GM18867 (cell line): ENCODE measurements at regions not wholly inside any gene's neighbourhood (a gene's known extent, or its start where the extent isn't known, plus 50 kb on each side); places are given as distances from the start of the nearest gene placed in this dataset.

Experiments
- ATAC-seq: cut with Tn5 transposase; IDR thresholded peaks from one replicate; pipeline ENCODE4 v1.9.1; 2021; ENCODE audit warnings: mild to moderate bottlenecking, moderate library complexity; ENCODE audit not compliant: unreplicated experiment

DNA sequence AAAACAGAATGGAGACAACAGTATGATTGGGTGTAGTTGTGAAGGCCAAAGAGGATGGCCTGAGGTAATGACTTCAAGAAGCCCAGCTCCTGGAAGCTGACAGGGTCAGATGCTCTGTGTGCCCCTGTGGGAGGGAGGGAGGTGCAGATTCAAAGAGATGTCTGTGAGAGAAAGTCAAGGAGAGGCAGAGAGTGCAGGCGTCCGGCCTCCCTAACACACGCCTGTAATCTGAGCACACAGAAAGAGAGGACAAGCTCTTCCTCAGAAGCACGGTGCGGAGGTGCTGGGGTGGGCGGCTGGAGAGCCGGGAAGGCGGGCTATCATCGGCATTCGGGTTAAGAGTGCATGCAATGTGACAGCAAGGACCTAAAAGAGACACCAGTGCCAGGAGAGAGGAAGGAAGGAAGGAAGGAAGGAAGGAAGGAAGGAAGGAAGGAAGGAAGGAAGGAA, 238.2 kb upstream of the HES1 start:
- ATAC-seq = no peak

DNA sequence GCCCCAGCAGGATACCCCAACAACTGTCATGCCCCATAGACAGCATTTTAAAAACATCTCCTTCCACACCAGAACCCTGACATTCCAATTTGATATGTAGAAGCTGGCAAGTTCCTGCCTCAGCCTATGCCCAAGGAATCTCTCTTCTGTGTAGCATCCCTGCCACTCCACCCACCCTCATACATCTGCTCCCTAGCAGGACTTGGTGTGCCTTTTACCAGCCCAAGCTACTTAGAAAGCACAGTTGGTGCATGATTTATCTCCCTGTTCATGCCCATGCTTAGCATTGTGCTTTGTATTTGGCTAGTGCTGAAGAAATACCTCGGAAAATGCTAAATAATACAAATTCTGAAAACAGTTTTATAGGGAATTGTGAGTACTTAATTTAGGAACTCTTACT, 236.9 kb upstream of the HES1 start:
- no peak for ATAC-seq

DNA sequence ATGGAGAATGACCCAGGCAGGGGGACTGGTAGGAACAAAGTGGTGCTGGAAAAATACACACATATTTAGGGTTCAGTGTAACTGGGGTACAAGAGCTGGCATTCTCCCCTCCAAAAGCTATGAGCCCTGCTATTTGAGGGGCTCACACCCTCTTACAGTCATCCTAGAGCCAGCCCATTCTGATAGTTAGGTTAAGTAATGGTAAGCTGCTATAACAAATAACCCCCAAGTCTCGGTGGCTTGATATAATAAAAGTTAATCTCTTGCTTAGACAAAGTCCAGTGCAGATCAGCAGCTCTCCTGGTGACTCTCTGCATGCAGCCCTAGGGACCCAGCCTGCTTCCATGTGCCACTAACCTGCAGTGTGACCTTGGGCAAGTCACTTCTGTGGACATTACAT, 234.9 kb upstream of the HES1 start:
- no peak for ATAC-seq

DNA sequence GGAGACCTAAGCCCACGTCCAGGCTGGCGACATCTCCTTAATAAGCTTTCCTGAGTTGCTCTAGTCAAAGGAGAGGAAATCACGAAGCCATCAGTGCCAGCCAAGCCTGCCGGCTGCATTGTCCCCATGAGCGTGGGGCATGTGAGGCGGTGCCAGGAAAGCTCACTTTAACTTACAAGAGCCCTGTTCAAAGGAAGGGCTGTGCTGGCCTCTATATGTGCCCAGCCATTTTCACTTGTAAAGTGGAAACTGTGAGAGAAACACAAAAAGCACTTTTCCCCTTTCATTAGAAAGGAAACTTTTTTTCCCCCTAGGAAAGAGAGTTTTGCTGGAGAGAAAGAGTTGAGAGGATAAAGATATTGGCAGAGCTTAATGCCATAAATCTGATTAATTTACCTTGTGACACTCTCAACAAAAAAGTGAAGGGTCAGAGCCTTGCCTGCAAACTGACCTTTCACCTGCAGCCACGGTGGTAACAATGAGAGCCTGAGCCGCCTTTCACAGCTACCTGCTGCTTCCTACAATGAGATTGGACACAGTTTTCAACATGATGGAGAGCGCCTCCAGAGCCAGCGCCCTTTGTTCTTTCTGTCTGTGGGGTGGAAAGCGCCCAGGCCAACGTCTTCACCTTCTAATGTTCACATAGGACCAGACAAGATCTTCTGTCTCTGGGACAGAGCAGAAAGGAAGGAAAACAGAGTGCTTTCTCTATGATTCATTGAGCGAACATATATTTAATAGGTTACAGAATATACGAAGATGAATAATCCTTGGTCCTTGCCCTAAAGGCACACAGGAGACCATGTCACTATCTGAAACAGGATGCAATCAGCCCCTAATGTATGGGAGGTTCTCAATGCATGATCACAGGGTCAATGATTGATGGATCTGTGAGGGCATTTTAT, 233.1 kb upstream of the HES1 start:
- ATAC-seq = no peak

DNA sequence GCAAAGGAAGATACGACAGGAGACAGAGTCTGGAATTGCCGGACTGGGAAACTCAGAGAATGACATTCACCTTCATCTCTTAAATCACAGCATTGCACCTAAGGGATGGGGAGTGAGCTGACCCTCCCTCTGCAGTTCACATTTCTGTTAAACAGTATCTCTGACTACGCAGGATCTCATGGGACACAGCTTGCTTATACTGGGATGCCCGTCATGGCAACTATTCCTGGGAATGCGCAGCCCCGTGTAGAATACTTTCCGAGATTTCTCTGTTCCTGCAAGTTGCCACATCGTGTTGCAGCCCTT, 232.5 kb upstream of the HES1 start:
- ATAC-seq = no peak

DNA sequence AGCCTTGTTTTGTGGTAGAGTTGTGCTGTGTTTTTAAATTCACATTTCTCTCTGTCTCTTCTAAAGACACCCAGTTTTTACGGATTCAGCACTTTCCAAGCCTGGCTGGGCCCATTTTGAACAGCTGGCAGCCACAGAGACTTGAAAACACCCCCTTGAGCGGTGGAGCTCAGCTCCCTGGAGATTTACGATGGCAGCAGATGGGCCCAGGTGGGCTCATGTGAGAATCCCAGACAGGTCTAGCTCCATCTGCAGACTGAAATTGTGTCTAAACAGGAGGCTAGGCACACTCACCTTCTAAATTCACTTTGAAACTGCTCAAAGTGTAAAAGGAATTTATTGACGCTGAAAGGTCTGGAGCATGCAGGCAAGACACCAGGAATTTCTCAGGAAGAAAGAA, 232.0 kb upstream of the HES1 start:
- ATAC-seq = no peak

DNA sequence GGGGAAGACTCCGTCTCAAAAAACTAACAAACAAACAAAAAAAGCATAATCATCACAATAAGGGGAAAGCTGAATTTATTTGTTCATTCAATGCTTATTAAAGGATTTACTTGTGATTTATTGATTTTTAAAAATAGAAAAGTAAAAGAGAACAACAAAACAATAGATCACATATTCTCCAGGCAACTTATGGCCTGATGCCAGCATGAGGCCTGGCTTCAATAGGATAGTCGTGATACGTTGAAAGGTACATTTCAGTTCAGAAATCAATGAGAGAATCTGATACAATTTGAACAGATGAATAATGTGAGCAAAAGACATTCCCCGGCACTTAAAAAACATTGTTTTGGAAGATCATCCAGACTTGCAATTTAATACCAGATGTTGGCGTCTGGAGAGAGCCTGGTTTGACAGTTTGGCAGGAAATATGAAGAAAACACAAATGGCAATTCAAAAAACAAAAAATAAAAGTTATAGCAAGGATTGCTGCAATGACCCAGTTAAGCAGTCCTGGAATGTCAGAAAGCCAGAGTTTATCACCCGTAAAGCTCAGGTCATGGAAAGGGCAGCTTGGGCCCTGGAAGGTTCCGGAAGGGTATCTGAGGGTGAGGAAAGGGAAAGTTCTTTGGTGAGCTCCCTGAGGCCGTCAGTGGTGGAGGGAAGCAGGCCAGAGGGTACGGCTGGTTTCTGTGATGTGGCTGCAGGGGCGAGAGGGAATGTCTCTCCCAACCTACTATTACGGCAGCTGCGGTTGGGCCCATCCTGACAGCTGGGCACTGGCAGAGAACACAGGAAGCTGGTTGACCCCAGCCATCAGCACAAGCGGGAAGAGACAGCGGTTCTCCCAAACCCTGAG, 230.2 kb upstream of the HES1 start:
- ATAC-seq = no peak

DNA sequence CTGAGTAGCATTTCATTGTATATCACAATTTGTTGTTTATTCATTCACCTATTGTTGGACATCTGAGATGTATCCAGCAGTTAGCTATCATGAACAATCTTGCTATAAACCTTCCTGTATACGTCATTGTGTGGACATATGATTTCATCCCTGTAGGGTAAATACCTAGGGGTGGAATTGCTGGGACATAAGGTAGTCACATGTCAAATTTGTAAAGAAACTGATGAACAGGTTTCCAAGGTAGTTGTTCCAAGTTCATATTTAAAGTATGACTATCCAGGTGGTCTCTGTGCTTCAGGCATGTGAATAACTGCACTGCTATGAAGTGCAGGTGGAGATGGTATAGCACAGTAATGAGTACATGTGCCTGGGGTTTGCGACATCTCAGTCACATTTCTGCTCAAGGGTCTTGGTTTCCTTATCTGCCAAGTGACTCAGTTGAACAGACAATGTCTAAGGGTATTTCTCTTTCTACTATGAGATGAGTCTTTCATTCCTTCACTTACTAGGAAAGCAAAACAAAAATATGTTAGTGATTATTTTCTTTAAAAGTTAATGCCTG, 229.0 kb upstream of the HES1 start:
- ATAC-seq = no peak

DNA sequence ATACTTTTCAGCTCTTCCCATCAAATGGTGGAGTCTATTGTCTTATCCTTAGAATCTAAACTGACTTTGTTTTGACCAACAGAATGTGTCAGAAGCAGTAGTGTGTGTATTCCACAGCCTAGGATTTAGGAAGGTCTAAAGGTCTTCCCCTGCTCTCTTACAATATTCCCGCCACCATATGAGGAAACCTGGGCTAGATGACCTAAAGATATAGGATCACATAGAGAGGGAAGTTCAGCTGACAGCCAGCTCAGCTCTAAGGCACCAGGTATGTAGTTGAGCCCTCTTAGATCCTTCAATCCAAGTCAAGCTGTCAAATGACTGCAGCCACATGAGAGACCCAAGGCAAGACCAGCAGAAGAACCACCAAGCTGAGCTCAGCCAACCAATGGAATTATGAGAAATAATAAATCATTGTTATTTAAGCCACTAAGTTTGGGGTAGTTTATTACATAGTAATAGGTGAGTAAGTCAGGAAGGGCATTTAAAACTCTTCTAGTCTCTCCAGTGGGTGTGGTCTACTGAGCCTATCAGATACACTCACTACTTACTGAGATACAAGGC, 227.7 kb upstream of the HES1 start:
- no peak for ATAC-seq

DNA sequence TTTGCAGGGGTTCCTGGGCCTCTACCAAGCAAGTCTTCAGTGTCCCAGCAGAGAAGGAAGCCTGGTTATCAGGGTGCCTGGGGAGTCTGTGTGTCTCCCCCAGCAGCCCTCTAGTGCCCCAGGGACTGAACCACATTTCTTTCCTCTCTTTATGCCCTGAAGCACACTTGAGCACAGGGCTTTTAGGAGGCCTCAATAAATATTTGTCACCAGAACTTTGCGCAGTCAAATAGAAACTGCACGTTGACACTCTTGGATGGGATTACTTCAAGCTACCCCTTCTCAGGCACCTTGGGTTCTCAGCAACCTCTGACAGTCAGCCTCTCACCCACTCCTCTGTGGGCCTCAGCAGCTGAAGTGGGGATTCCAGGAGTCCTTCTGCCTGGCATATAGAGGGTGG, 226.6 kb upstream of the HES1 start:
- ATAC-seq = peak; percentile 83

DNA sequence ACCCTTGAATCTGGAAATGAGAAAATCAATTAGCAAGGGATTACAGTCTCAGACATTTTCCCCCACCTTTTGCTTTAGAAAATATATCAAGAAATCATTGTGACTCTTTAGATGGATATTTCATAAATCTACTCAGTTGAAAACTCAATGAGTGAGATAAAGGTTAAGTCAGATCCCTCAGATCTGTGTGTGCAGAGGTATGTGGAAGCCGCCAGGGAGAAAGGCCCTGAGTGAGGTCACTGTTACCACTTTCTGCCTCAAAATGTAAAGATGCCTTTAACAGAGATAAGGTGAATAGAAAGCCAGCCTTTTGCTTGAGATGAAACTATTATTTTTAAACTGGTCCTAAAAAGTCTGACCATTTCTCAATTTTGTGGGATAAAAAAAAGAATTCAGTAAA, 225.6 kb upstream of the HES1 start:
- ATAC-seq = no peak

DNA sequence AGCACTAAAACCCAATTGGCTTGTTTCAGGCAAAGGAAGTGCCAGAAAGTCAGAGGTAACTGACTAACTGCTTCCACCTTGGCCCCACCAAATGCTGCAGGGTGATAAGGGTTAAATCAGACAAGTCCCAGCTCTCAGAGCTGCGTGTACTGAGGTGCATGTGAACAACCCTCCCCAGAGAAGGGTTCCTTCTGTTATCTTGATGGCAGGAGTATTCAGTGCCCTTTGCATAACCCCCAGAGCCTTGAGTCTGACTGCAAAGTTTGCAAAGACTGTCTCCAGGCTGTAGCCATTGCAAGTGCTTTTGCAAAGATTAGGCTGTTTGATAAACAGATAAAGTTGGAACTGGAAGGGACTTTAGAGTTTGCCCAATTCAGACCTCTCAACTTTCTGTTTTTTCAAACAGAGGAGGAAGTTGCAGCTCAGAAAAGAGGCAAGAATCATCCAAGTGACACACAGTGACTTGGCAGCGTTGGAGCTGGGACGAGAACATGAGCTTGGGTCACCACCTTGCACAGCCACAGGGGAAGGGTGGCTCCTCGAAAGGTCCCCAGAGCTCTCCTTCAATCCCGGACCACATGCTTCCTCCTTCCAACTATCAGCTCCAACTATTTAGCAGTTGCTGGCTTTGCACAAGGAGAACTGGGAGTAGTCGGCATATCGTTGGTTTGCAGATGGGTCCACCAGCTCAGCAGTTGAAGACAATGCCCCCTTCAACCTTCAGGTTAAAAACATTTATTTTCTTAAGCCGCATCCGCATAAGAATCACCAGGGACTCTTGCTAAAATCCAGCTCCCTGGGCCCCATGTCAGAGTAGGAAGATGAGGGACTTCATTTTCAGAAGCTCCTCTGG, 224.8 kb upstream of the HES1 start:
- ATAC-seq = no peak

DNA sequence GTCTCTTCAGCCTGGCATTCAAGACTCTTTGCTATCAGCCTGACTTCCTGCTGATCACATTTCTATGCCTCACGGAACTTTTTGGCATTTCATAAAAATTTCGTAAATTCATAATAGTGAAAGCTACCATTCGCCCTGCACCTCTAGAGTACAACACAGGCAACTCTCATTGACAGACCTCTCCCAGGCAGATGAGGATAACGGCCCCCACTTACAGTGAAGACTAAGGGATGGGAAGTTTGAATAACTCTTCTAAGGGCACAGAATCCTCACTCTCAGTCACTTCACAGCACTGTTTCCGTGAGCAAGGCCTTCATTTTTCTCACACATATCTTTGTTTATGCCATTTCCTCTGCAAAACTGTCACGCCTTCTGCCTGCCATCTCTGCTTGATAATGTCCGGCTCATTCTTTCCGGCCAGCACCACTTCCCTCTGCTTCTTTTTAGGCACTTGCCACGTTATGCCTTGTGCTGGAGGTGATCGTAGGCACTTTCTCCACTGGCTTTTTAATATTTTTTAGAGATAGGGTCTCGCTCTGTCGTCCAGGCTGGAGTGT, 224.1 kb upstream of the HES1 start:
- no peak for ATAC-seq

DNA sequence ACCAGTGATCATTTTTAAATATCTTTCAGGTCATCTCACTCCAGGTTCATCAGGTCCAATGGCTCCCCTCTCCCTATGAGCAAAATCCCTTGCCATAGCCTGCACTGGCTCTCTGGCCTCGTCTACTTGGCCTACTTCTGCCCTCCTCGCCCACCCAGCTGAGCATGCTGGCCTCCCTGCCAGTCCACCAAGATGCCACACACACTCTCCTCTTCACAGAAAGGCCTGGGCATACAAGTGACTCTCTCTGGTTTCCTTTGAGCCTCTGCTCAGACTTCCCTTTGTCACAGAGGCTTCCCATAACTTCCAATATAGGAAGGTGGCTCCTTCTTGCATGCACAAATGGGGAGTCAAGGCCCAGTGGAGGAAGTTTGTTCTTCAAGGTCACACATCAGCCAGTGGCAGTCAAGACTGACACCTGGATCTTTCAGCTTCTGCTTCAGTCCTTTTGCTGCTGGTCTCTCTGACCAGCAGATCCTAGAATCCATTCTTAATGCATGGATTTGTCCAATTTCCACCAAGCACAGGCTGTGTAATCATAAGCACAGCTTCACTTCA, 223.2 kb upstream of the HES1 start:
- ATAC-seq = no peak

DNA sequence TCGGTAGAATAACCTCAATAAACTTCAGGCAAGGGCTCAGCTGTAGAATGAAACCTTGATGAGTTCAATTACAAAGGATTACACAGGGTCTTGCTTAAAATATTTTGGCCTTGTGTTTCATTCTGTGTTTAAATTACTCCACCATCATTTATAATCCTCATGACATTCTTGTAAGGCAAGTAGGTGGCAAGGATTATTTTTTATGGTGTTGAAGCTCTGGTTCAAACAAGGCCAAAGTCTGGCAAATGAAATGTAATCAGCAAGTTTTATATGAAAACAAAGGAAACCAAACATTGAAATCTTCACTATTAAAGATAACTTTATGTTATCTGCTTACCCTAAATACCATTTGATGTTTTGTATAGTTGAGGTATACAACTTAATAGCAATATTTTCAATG, 221.3 kb upstream of the HES1 start:
- no peak for ATAC-seq

DNA sequence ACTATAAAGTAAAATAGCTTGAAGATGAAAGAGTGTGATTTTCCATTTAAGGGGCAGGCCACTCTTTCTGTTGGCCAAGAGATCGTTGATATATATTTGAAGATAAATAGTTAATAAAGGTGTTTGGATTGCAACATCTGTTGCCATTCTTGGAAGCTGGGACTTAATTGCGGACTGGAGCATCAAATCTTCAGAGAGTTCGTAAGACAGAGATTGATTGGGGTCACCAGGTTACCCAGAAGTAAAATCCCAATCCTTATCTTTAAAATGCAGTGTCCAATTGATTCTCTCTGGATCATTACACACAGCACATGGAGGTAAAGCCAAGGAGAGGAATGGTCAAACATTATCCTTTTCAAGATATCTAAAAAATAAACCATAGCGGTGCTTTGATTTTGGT, 220.8 kb upstream of the HES1 start:
- no peak for ATAC-seq

DNA sequence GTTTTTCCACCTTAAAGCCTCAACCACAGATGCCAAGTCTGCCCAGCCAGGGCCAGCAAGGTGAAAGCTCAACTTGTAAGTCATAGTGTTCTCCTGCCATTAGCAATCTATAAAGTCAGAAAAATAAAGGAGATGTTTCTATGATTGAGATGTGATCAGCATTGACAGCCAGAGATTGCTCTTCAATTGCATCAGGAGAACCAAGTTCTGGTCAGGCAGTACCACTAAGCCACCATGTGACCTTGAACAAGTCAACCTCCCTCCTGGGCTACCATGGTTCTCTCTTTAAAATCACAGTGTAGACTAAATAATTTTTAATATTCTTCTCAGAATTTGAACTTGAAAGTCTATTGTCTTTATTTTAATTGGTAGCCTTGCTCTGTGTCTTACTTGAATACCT, 220.3 kb upstream of the HES1 start:
- ATAC-seq = no peak

DNA sequence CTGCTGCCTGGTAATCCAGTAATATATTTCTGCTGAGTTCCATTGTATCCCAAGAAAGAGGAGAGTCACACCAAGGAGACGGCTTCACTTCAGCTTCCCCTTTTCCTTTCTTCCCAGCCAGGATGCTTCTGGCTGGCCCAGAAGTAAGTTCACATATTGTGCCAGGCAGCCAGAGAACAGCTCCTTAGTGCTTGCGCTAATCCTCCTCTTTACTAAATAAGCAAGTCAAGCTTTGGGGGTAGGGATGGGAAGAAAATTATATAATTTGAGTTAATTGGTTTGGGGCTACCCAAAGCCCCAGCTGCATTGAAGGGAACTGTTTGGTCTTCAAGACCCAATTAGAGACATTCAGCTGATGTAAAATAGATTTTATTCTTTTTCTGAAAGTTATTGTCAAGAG, 218.8 kb upstream of the HES1 start:
- no peak for ATAC-seq

DNA sequence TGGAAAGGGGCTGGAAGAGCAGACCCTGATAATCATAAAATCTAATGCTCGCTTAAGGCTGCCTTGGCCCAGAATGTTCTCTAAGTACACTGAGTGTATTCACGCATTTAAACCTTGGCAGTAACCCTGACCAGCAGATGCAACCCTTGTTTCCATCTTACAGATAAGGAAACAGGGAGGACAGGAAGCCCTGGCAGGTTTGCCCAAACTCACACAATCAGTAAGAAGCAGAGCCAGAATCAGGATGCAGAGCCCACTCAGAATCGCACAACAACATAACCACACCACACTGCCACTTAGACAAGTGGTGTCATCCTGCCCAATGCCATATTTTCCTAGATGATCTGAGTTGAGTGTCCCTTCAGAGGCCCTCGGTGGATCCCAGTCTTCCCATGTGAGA, 214.5 kb upstream of the HES1 start:
- no peak for ATAC-seq
